Neural cell (in vitro differentiated cells): ENCODE measurements at regions not wholly inside any gene's neighbourhood (a gene's known extent, or its start where the extent isn't known, plus 50 kb on each side); places are given as distances from the start of the nearest gene placed in this dataset.

Experiments
- H2AFZ ChIP-seq: fragments of 200-600, 300-800 bp; sonication (generic), shearing (Covaris generic); 2 replicates; pipeline ENCODE4 v1.6.0; 2014; ENCODE audit warnings: low read depth, mild to moderate bottlenecking, antibody characterized with exemption, low read length, moderate library complexity
- H3F3A ChIP-seq: fragments of 200-600 bp; shearing (Covaris generic); 2 replicates; pipeline ENCODE4 v1.6.1; 2016; ENCODE audit warnings: mild to moderate bottlenecking, moderate library complexity, mixed read lengths, antibody characterized with exemption, low read length; ENCODE audit not compliant: insufficient read depth, poor library complexity, severe bottlenecking
- H3K27ac ChIP-seq: fragments of 200-600, 300-800 bp; sonication (generic), shearing (Covaris generic); 2 replicates; pipeline ENCODE4 v1.5.1; 2014; ENCODE audit warnings: mild to moderate bottlenecking, low read length, moderate library complexity
- H3K27me3 ChIP-seq: fragments of 300-800, 200-600 bp; sonication (generic), shearing (Covaris generic); 2 replicates; pipeline ENCODE4 v1.6.0; 2014; ENCODE audit warnings: mild to moderate bottlenecking, low read depth, low read length, moderate library complexity; ENCODE audit not compliant: insufficient read depth
- H3K36me3 ChIP-seq: fragments of 300-800, 200-600 bp; sonication (generic), shearing (Covaris generic); 2 replicates; pipeline ENCODE4 v1.5.1; 2014; ENCODE audit warnings: mild to moderate bottlenecking, antibody characterized with exemption, low read length, moderate library complexity; ENCODE audit not compliant: insufficient read depth
- H3K4me2 ChIP-seq: fragments of 300-800, 200-600 bp; sonication (generic), shearing (Covaris generic); 2 replicates; pipeline ENCODE4 v1.6.0; 2014; ENCODE audit warnings: mild to moderate bottlenecking, low read length
- H3K4me3 ChIP-seq: fragments of 300-800, 200-600 bp; sonication (generic), shearing (Covaris generic); 2 replicates; pipeline ENCODE4 v1.5.1; 2014; ENCODE audit warnings: mild to moderate bottlenecking, low read length, moderate library complexity
- H3K79me2 ChIP-seq: fragments of 200-600 bp; shearing (Covaris generic); replicated peaks from 2 replicates; pipeline ENCODE4 v1.6.0; 2014; ENCODE audit warnings: mild to moderate bottlenecking, low read length, moderate library complexity; ENCODE audit not compliant: insufficient read depth
- H3K9ac ChIP-seq: fragments of 300-800, 200-600 bp; sonication (generic), shearing (Covaris generic); 2 replicates; pipeline ENCODE4 v1.6.1; 2016; ENCODE audit warnings: mild to moderate bottlenecking, low read length, mixed read lengths
- H3K9me2 ChIP-seq: fragments of 200-600 bp; shearing (Covaris generic); 2 replicates; pipeline ENCODE4 v1.6.1; 2016; ENCODE audit warnings: mild to moderate bottlenecking, low read length, mixed read lengths; ENCODE audit not compliant: insufficient read depth
- H3K9me3 ChIP-seq: fragments of 200-600, 300-800 bp; sonication (generic), shearing (Covaris generic); 2 replicates; pipeline ENCODE4 v1.6.1; 2016; ENCODE audit warnings: mild to moderate bottlenecking, mixed run types, low read length, moderate library complexity, mixed read lengths
- H4K20me1 ChIP-seq: fragments of 200-600 bp; shearing (Covaris generic); 2 replicates; pipeline ENCODE4 v1.6.1; 2016; ENCODE audit warnings: mild to moderate bottlenecking, mixed run types; ENCODE audit not compliant: insufficient read depth
- EP300 ChIP-seq: fragments of 450-650 bp; conservative IDR thresholded peaks from 2 replicates; pipeline ENCODE4 v1.6.1; 2014; ENCODE audit warnings: antibody characterized with exemption, mild to moderate bottlenecking, moderate library complexity; ENCODE audit not compliant: poor library complexity, severe bottlenecking
- EZH2 ChIP-seq: fragments of 200-600, 300-800 bp; shearing (Covaris generic), sonication (generic); IDR thresholded peaks from 2 replicates; pipeline ENCODE4 v1.6.1; 2014; ENCODE audit warnings: antibody characterized with exemption, low read length, borderline replicate concordance, mild to moderate bottlenecking; ENCODE audit not compliant: insufficient read depth, poor library complexity, severe bottlenecking
- MXI1 ChIP-seq: fragments of 450-650 bp; conservative IDR thresholded peaks from 2 replicates; pipeline ENCODE4 v1.6.1; 2014; ENCODE audit warnings: antibody characterized with exemption, mild to moderate bottlenecking; ENCODE audit not compliant: poor library complexity, severe bottlenecking
- POLR2AphosphoS5 ChIP-seq: IDR thresholded peaks from 2 replicates; pipeline ENCODE4 v1.6.1; 2012
- REST ChIP-seq: IDR thresholded peaks from 2 replicates; pipeline ENCODE4 v1.6.1; 2012; ENCODE audit warnings: borderline replicate concordance
- SMC3 ChIP-seq: fragments of 450-650 bp; conservative IDR thresholded peaks from 2 replicates; pipeline ENCODE4 v1.6.1; 2014; ENCODE audit warnings: antibody characterized with exemption, mild to moderate bottlenecking, moderate library complexity; ENCODE audit not compliant: poor library complexity
- TAF1 ChIP-seq: IDR thresholded peaks from 2 replicates; pipeline ENCODE4 v1.6.1; 2012; ENCODE audit warnings: low read depth
- TF ChIP-seq, protein P1 (sequence below): fragments of 450-650 bp; IDR thresholded peaks from 2 replicates; pipeline ENCODE4 v1.5.1; 2014; ENCODE audit warnings: antibody characterized with exemption, mild to moderate bottlenecking, moderate library complexity; ENCODE audit not compliant: poor library complexity, severe bottlenecking

GRCh38 chr2:185967335-185967734 lies 228.7 kb downstream of the FSIP2 start:
- TF ChIP-seq POLR2AphosphoS5 (no peak), REST (no peak), SMC3 (no peak), EZH2 (no peak)
- TF ChIP-seq, protein P1, sequence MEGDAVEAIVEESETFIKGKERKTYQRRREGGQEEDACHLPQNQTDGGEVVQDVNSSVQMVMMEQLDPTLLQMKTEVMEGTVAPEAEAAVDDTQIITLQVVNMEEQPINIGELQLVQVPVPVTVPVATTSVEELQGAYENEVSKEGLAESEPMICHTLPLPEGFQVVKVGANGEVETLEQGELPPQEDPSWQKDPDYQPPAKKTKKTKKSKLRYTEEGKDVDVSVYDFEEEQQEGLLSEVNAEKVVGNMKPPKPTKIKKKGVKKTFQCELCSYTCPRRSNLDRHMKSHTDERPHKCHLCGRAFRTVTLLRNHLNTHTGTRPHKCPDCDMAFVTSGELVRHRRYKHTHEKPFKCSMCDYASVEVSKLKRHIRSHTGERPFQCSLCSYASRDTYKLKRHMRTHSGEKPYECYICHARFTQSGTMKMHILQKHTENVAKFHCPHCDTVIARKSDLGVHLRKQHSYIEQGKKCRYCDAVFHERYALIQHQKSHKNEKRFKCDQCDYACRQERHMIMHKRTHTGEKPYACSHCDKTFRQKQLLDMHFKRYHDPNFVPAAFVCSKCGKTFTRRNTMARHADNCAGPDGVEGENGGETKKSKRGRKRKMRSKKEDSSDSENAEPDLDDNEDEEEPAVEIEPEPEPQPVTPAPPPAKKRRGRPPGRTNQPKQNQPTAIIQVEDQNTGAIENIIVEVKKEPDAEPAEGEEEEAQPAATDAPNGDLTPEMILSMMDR, result no peak
- Histone ChIP-seq H3K9ac (no peak overlapping the region), H3K4me2 (no peak overlapping the region), H3K36me3 (no peaks in the 10 kb centered on the region), H3K27ac (no peak overlapping the region), H3K4me3 (no peak overlapping the region), H3K9me2 (no peaks in the 10 kb centered on the region), H2AFZ (no peak overlapping the region), H4K20me1 (no peaks in the 10 kb centered on the region), H3F3A (no peaks in the 10 kb centered on the region), H3K27me3 (no peaks in the 10 kb centered on the region), H3K9me3 (peaks cover 5% of the 10 kb centered on the region), H3K79me2 (no peaks in the 10 kb centered on the region)

- H3K9me3 ChIP-seq, result peaks cover 11% of the 10 kb centered on the region
- H3K9me2 ChIP-seq, result no peaks in the 10 kb centered on the region
- H3K36me3 ChIP-seq, result no peaks in the 10 kb centered on the region
- H3K4me3 ChIP-seq, result no peak overlapping the region
- no peak overlapping the region for H2AFZ ChIP-seq
- TF ChIP-seq EP300, result no peak
- H3K9ac ChIP-seq, result no peak overlapping the region
- H4K20me1 ChIP-seq, result no peaks in the 10 kb centered on the region
- no peaks in the 10 kb centered on the region for H3K79me2 ChIP-seq
- no peaks in the 10 kb centered on the region for H3K27me3 ChIP-seq
- H3K4me2 ChIP-seq, result no peak overlapping the region
- H3K27ac ChIP-seq, result no peak overlapping the region
- no peaks in the 10 kb centered on the region for H3F3A ChIP-seq
Observed at GRCh38 chr2:185970148-185970852, 231.7 kb downstream of the FSIP2 start.

DNA sequence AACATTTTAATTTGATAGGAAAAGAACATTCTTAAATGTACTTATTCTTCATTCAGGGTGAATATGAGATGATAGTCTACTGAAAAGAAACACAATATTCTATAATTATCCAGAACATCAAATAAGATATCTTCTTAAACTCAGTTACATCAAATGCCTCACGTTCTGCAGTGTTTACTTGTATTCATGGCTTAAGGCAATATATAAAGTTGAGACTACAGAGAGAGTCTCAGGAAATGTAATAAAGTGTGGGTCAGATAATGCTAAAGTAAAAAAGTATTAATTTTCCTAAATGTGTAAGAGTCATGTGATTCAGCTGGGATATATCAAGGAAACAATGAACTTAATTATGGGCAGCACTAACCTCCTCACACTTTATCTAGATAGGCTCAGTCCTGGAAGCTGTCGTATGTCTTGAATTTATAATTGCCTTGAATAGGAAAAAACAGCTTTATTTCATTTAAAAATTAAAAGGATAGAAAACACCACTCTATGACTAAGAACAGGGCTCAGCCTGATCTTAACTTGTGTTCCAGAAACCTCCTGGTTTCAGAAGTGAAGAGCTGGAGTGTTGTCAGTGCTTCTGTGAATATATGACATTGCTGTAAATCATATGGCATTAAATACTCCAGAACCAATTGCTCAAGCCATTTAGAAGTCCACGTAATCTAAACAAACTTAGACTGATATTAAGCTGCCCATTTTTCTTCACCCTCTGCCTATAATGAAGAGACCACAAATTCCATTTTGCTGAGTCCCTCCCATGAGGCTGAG lies 240.2 kb downstream of the FSIP2 start:
- Histone ChIP-seq H3K9me2 (no peaks in the 10 kb centered on the region), H4K20me1 (no peaks in the 10 kb centered on the region), H3K4me3 (no peak overlapping the region), H3K79me2 (no peaks in the 10 kb centered on the region), H3F3A (no peaks in the 10 kb centered on the region), H3K27ac (no peak overlapping the region), H3K9ac (no peak overlapping the region), H3K9me3 (no peaks in the 10 kb centered on the region), H3K27me3 (no peaks in the 10 kb centered on the region), H2AFZ (no peak overlapping the region), H3K4me2 (no peak overlapping the region), H3K36me3 (no peaks in the 10 kb centered on the region)
- TF ChIP-seq EZH2 (no peak), EP300 (no peak), TAF1 (no peak), REST (no peak), POLR2AphosphoS5 (no peak), MXI1 (no peak)
- TF ChIP-seq, protein P1, result no peak
